PFSK-1 (cell line): ENCODE measurements at regions not wholly inside any gene's neighbourhood (a gene's known extent, or its start where the extent isn't known, plus 50 kb on each side); places are given as distances from the start of the nearest gene placed in this dataset.

Experiments
- POLR2AphosphoS5 ChIP-seq: IDR thresholded peaks from 2 replicates; pipeline ENCODE4 v1.6.1; 2012; ENCODE audit warnings: low read depth, mild to moderate bottlenecking, control low read depth, low read length, moderate library complexity
- SIN3A ChIP-seq: IDR thresholded peaks from 2 replicates; pipeline ENCODE4 v1.6.1; 2012; ENCODE audit warnings: mild to moderate bottlenecking, low read length, moderate library complexity, borderline replicate concordance; ENCODE audit not compliant: insufficient read depth

GRCh38 chr16:74092336-74092735 is 204.3 kb upstream of the PSMD7 start:
- TF ChIP-seq SIN3A (no peak), POLR2AphosphoS5 (no peak)
